Mesenchymal stem cell (in vitro differentiated cells and primary cell): ENCODE measurements at regions not wholly inside any gene's neighbourhood (a gene's known extent, or its start where the extent isn't known, plus 50 kb on each side); places are given as distances from the start of the nearest gene placed in this dataset.

Source experiments
- DNase-seq: peaks from one replicate; pipeline ENCODE4 v3.0.0-alpha.2; 2013
- H2AFZ ChIP-seq: one replicate; pipeline ENCODE4 v1.6.1; 2013; ENCODE audit warnings: low read depth, mild to moderate bottlenecking, control low read depth, inconsistent platforms, low read length, moderate library complexity
- H2AK5ac ChIP-seq: 2 replicates; pipeline ENCODE4 v1.6.1; 2013; ENCODE audit warnings: low read length, moderate library complexity, mild to moderate bottlenecking, inconsistent platforms; ENCODE audit not compliant: severe bottlenecking
- H2BK120ac ChIP-seq: one replicate; pipeline ENCODE4 v1.6.1; 2013; ENCODE audit warnings: low read depth, mild to moderate bottlenecking, inconsistent platforms, low read length, moderate library complexity
- H2BK12ac ChIP-seq, 2 experiments: one replicate each; pipeline ENCODE4 v1.6.1; 2013; ENCODE audit warnings: inconsistent platforms in 2 of 2, low read length in 2 of 2, mild to moderate bottlenecking in 2 of 2, moderate library complexity in 2 of 2, control low read depth in 1 of 2
- H2BK15ac ChIP-seq: one replicate; pipeline ENCODE4 v1.6.1; 2013; ENCODE audit warnings: mild to moderate bottlenecking, low read depth, inconsistent platforms; ENCODE audit not compliant: poor library complexity, severe bottlenecking
- H2BK5ac ChIP-seq: 2 replicates; pipeline ENCODE4 v1.6.1; 2013; ENCODE audit warnings: low read depth, mild to moderate bottlenecking, low read length, control low read depth, inconsistent platforms; ENCODE audit not compliant: poor library complexity, severe bottlenecking
- H3K14ac ChIP-seq, 2 experiments: one replicate each; pipeline ENCODE4 v1.6.1; 2013; ENCODE audit warnings: inconsistent platforms in 2 of 2, low read length in 2 of 2, control low read depth in 1 of 2, mild to moderate bottlenecking in 1 of 2, moderate library complexity in 1 of 2
- H3K18ac ChIP-seq, 2 experiments: one replicate each; pipeline ENCODE4 v1.6.1; 2013; ENCODE audit warnings: inconsistent platforms in 2 of 2, low read length in 2 of 2, control low read depth in 1 of 2, low read depth in 1 of 2, mild to moderate bottlenecking in 1 of 2
- H3K23ac ChIP-seq, 2 experiments: one replicate each; pipeline ENCODE4 v1.6.1; 2013; ENCODE audit warnings: inconsistent platforms in 2 of 2, low read length in 2 of 2, mild to moderate bottlenecking in 2 of 2, moderate library complexity in 2 of 2, control low read depth in 1 of 2
- H3K27ac ChIP-seq: 2 replicates; pipeline ENCODE4 v1.5.1; 2013; ENCODE audit warnings: mild to moderate bottlenecking, moderate library complexity, low read length, control low read depth, inconsistent platforms; ENCODE audit not compliant: poor library complexity, severe bottlenecking
- H3K27me3 ChIP-seq, 2 experiments: 2 replicates each; pipeline versions ENCODE4 v1.6.1 to v1.7.0; 2013; ENCODE audit warnings: low read length in 2 of 2, mild to moderate bottlenecking in 2 of 2, moderate library complexity in 2 of 2, control low read depth in 1 of 2, inconsistent platforms in 1 of 2; ENCODE audit not compliant: control insufficient read depth in 1 of 2, insufficient read depth in 1 of 2
- H3K36me3 ChIP-seq, 2 experiments: 2 replicates each; pipeline versions ENCODE4 v1.6.1 to v1.7.0; 2013; ENCODE audit warnings: low read length in 2 of 2, control low read depth in 1 of 2, inconsistent platforms in 1 of 2, low read depth in 1 of 2, mild to moderate bottlenecking in 1 of 2; ENCODE audit not compliant: insufficient read depth in 2 of 2, control insufficient read depth in 1 of 2
- H3K4ac ChIP-seq, 2 experiments: one replicate each; pipeline ENCODE4 v1.6.1; 2013; ENCODE audit warnings: inconsistent platforms in 2 of 2, low read length in 2 of 2, mild to moderate bottlenecking in 2 of 2, moderate library complexity in 2 of 2, control low read depth in 1 of 2, low read depth in 1 of 2
- H3K4me1 ChIP-seq: 2 replicates; pipeline ENCODE4 v1.6.1; 2013; ENCODE audit warnings: low read depth, low read length, control low read depth; ENCODE audit not compliant: control insufficient read depth, insufficient read depth
- H3K4me2 ChIP-seq: 2 replicates; pipeline ENCODE4 v1.6.1; 2013; ENCODE audit warnings: low read length, mild to moderate bottlenecking, inconsistent platforms; ENCODE audit not compliant: poor library complexity, severe bottlenecking
- H3K4me3 ChIP-seq, 2 experiments: 2 replicates each; pipeline versions ENCODE4 v1.5.1 to v1.7.0; 2013; ENCODE audit warnings: low read length in 2 of 2, mild to moderate bottlenecking in 2 of 2, control low read depth in 1 of 2, low read depth in 1 of 2; ENCODE audit not compliant: insufficient read depth in 1 of 2
- H3K79me1 ChIP-seq: replicated peaks from 2 replicates; pipeline ENCODE4 v1.6.1; 2013; ENCODE audit warnings: mild to moderate bottlenecking, control low read depth, low read length, inconsistent platforms; ENCODE audit not compliant: poor library complexity, severe bottlenecking
- H3K9ac ChIP-seq: 2 replicates; pipeline ENCODE4 v1.7.0; 2013; ENCODE audit warnings: mild to moderate bottlenecking, low read length, moderate library complexity
- H3K9me3 ChIP-seq: 2 replicates; pipeline ENCODE4 v1.7.0; 2013; ENCODE audit warnings: mild to moderate bottlenecking, low read length; ENCODE audit not compliant: control insufficient read depth
- H4K8ac ChIP-seq: one replicate; pipeline ENCODE4 v1.6.1; 2013; ENCODE audit warnings: inconsistent platforms, mild to moderate bottlenecking, low read length, moderate library complexity
- H4K91ac ChIP-seq: one replicate; pipeline ENCODE4 v1.6.1; 2013; ENCODE audit warnings: mild to moderate bottlenecking, low read length, inconsistent platforms
- WGBS: methylation state at CpG from one replicate; pipeline ENCODE4 v1.1.7; 2013; ENCODE audit warnings: mixed read lengths; 5-methylcytosine and 5-hydroxymethylcytosine counted together

DNA sequence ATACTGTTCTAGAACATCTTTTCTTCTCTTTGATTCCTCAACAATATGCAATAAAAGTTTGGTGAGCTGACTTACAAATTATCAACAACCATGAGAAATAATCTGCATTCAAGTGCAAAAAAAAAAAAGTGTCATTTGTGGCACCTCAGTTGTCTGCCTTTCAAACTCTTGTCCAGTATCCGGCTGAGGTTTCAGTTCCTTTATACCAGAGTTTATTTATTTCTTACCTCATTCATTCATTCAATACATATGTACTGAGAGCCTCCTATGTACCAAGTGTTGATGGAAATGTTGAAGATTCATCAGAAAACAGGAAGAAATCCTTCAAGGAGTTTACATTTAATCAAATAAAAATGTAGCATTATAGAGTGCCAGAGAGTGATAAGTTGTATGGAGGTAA is 484.1 kb downstream of the RMST start:
- Histone ChIP-seq H3K9ac (no peak overlapping the region), H3K4me1 (no peaks in the 10 kb centered on the region), H3K4me3 (no peak overlapping the region), H3K36me3 (no peaks in the 10 kb centered on the region), H2BK5ac (no peak overlapping the region), H3K9me3 (no peaks in the 10 kb centered on the region), H3K79me1 (no peaks in the 10 kb centered on the region), H2BK12ac (no peak overlapping the region), H2AK5ac (no peak overlapping the region), H3K27me3 (no peaks in the 10 kb centered on the region), H3K23ac (no peak overlapping the region), H4K8ac (no peak overlapping the region), H3K27ac (no peak overlapping the region), H3K18ac (no peak overlapping the region), H3K4me2 (no peak overlapping the region), H2BK120ac (no peak overlapping the region), H4K91ac (no peak overlapping the region), H2AFZ (no peak overlapping the region), H2BK15ac (no peak overlapping the region), H3K4ac (no peak overlapping the region), H3K14ac (no peak overlapping the region)
- WGBS, result 100% methylated on average over 1 of the region's 1 CpG
- DNase-seq, result no peak

DNA sequence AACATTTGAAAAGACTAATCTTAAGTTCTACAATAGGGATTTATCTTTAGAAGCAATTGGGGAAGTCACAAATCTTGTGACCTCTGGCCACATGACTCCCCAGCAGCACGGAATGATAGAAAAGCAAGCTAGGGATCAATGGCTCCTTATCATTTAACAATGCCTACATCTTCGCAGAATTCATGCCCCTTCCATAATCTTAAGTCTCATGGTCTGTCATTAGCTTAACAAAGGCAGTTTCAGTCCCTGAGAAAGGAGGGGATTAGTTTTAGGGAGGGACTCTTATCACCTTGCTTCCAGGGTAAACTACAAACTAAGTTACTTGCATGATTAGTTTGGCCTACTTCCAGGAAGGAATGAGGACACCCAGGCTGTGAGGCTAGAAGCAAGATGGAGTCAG is 486.0 kb downstream of the RMST start:
- no peak overlapping the region for H2BK15ac ChIP-seq
- no peak overlapping the region for H3K4me2 ChIP-seq
- H2BK120ac ChIP-seq, result no peak overlapping the region
- no peaks in the 10 kb centered on the region for H3K4me1 ChIP-seq
- WGBS, result 93% methylated on average over 1 of the region's 2 CpGs
- DNase-seq, result no peak
- no peak overlapping the region for H2AK5ac ChIP-seq
- no peaks in the 10 kb centered on the region for H3K79me1 ChIP-seq
- H3K27ac ChIP-seq, result no peak overlapping the region
- H3K36me3 ChIP-seq, result no peaks in the 10 kb centered on the region
- H3K14ac ChIP-seq, result no peak overlapping the region
- no peaks in the 10 kb centered on the region for H3K27me3 ChIP-seq
- no peak overlapping the region for H3K9ac ChIP-seq
- no peak overlapping the region for H4K91ac ChIP-seq
- H3K4me3 ChIP-seq, result no peak overlapping the region
- no peak overlapping the region for H3K18ac ChIP-seq
- H2AFZ ChIP-seq, result no peak overlapping the region
- no peaks in the 10 kb centered on the region for H3K9me3 ChIP-seq
- no peak overlapping the region for H3K4ac ChIP-seq
- H4K8ac ChIP-seq, result no peak overlapping the region
- no peak overlapping the region for H2BK5ac ChIP-seq
- H2BK12ac ChIP-seq, result no peak overlapping the region
- H3K23ac ChIP-seq, result no peak overlapping the region

GRCh38 chr12:97951239-97951638 is 488.6 kb downstream of the RMST start:
- H4K91ac ChIP-seq, result no peak overlapping the region
- no peak overlapping the region for H2AFZ ChIP-seq
- no peak overlapping the region for H3K4me3 ChIP-seq
- no peak for DNase-seq
- H3K4ac ChIP-seq, result no peak overlapping the region
- no peak overlapping the region for H3K23ac ChIP-seq
- no peak overlapping the region for H2AK5ac ChIP-seq
- H3K36me3 ChIP-seq, result no peaks in the 10 kb centered on the region
- H3K79me1 ChIP-seq, result no peaks in the 10 kb centered on the region
- H3K9me3 ChIP-seq, result no peaks in the 10 kb centered on the region
- no peaks in the 10 kb centered on the region for H3K27me3 ChIP-seq
- no peak overlapping the region for H3K18ac ChIP-seq
- no peak overlapping the region for H3K14ac ChIP-seq
- no peak overlapping the region for H3K27ac ChIP-seq
- H2BK5ac ChIP-seq, result no peak overlapping the region
- no peak overlapping the region for H2BK120ac ChIP-seq
- no peak overlapping the region for H3K9ac ChIP-seq
- H3K4me1 ChIP-seq, result no peaks in the 10 kb centered on the region
- H2BK15ac ChIP-seq, result no peak overlapping the region
- H2BK12ac ChIP-seq, result no peak overlapping the region
- no peak overlapping the region for H3K4me2 ChIP-seq
- no peak overlapping the region for H4K8ac ChIP-seq

GRCh38 chr12:97951717-97952116 is 489.1 kb downstream of the RMST start:
- Histone ChIP-seq H3K4me3 (no peak overlapping the region), H2AFZ (no peak overlapping the region), H3K4me1 (no peaks in the 10 kb centered on the region), H3K4me2 (no peak overlapping the region), H3K18ac (no peak overlapping the region), H3K27ac (no peak overlapping the region), H3K79me1 (no peaks in the 10 kb centered on the region), H3K4ac (no peak overlapping the region), H4K91ac (no peak overlapping the region), H2BK12ac (no peak overlapping the region), H3K23ac (no peak overlapping the region), H3K9me3 (peaks cover 2% of the 10 kb centered on the region), H3K9ac (no peak overlapping the region), H2BK15ac (no peak overlapping the region), H3K27me3 (no peaks in the 10 kb centered on the region), H2BK120ac (no peak overlapping the region), H4K8ac (no peak overlapping the region), H3K36me3 (no peaks in the 10 kb centered on the region), H3K14ac (no peak overlapping the region), H2AK5ac (no peak overlapping the region), H2BK5ac (no peak overlapping the region)
- no peak for DNase-seq
